ENCODE measurements at regions not wholly inside any gene's neighbourhood (a gene's known extent, or its start where the extent isn't known, plus 50 kb on each side); places are given as distances from the start of the nearest gene placed in this dataset.

- TF ChIP-seq EZH2 (optimal IDR thresholded peaks at IDR 0.05; ENCODE audit: low read depth, low read length) (no peak), CTCF (IDR thresholded peaks at IDR 0.05; ENCODE audit: low read length) (no peak)
Measured at GRCh38 chr2:173667014-173667413, 298.2 kb downstream of the SP3 start.
